Testis (tissue), 2 donors: ENCODE measurements at regions not wholly inside any gene's neighbourhood (a gene's known extent, or its start where the extent isn't known, plus 50 kb on each side); places are given as distances from the start of the nearest gene placed in this dataset.

ENCODE experiments used
- DNase-seq: peaks from one replicate; pipeline ENCODE4 v3.0.0-alpha.2; 2019
- H3K27ac ChIP-seq, 2 donors: fragments of 200-600 bp; sonication (generic); one replicate each; pipeline ENCODE4 v1.5.1; 2019
- H3K27me3 ChIP-seq: fragments of 200-600 bp; sonication (generic); one replicate; pipeline ENCODE4 v1.5.1; 2019
- H3K36me3 ChIP-seq: fragments of 200-600 bp; sonication (generic); one replicate; pipeline ENCODE4 v1.5.1; 2017; ENCODE audit warnings: low read depth; ENCODE audit errors: missing control alignments
- H3K4me1 ChIP-seq: fragments of 200-600 bp; sonication (generic); one replicate; pipeline ENCODE4 v1.5.1; 2019
- H3K4me3 ChIP-seq, 2 donors: fragments of 200-600 bp; sonication (generic); one replicate each; pipeline ENCODE4 v1.5.1; 2017 to 2019
- H3K9me3 ChIP-seq: fragments of 200-600 bp; sonication (generic); one replicate; pipeline ENCODE4 v1.5.1; 2017
- CTCF ChIP-seq, 3 experiments: fragments of 450-650 bp in 2 of 3; fragments of 200-600 bp in 1 of 3; sonication (generic) in 1 of 3; IDR thresholded peaks; one replicate each; pipeline ENCODE4 v1.5.1; 2016 to 2019; ENCODE audit warnings: antibody characterized with exemption in 3 of 3, mild to moderate bottlenecking in 2 of 3, moderate library complexity in 1 of 3
- POLR2A ChIP-seq: fragments of 450-650 bp; IDR thresholded peaks from one replicate; pipeline ENCODE4 v1.6.1; 2017; ENCODE audit warnings: antibody characterized with exemption, mild to moderate bottlenecking, moderate library complexity
- WGBS, 2 donors: methylation state at CpG; one replicate each; pipeline ENCODE4 v1.1.5; 2018; 5-methylcytosine and 5-hydroxymethylcytosine counted together
- intact Hi-C: fragments of 100-400 bp; cut with DNase I; formaldehyde crosslinking; loops from one replicate; pipeline ENCODE4 v1.15.1; 2023; ENCODE audit warnings: low total_unique reads

- no peaks in the 10 kb centered on the region for H3K36me3 ChIP-seq
- H3K4me3 ChIP-seq: no peak overlapping the region
- no peaks in the 10 kb centered on the region for H3K4me1 ChIP-seq
- TF ChIP-seq POLR2A: no peak
- TF ChIP-seq CTCF (IDR thresholded peaks at IDR 0.05): no peak
- intact Hi-C loops: no loop called here
- H3K27ac ChIP-seq: no peak overlapping the region
- DNase-seq: no peak
- no peaks in the 10 kb centered on the region for H3K27me3 ChIP-seq
- H3K9me3 ChIP-seq: no peaks in the 10 kb centered on the region
Observed at GRCh38 chr4:141503260-141503659, 133.1 kb upstream of the IL15 start.

GRCh38 chr4:141511055-141511454, 125.3 kb upstream of the IL15 start:
- no peaks in the 10 kb centered on the region for H3K9me3 ChIP-seq
- no peak for TF ChIP-seq POLR2A
- no peak for TF ChIP-seq CTCF (IDR thresholded peaks at IDR 0.05)
- no peaks in the 10 kb centered on the region for H3K27me3 ChIP-seq
- no peak overlapping the region for H3K27ac ChIP-seq
- H3K4me1 ChIP-seq: no peaks in the 10 kb centered on the region
- no peaks in the 10 kb centered on the region for H3K36me3 ChIP-seq
- intact Hi-C loops: no loop called here
- no peak overlapping the region for H3K4me3 ChIP-seq
- no peak for DNase-seq

- Histone ChIP-seq H3K27me3 (no peaks in the 10 kb centered on the region), H3K4me1 (no peaks in the 10 kb centered on the region), H3K36me3 (no peaks in the 10 kb centered on the region), H3K4me3 (no peak overlapping the region), H3K27ac (no peak overlapping the region), H3K9me3 (no peaks in the 10 kb centered on the region)
- no peak for DNase-seq
- intact Hi-C loops: no loop called here
- TF ChIP-seq POLR2A (no peak), CTCF (IDR thresholded peaks at IDR 0.05) (no peak)
- WGBS, 2 donors: 56 to 66% methylated on average over 1 of the region's 1 CpG
Observed at GRCh38 chr4:141513866-141514265, 122.5 kb upstream of the IL15 start.

- TF ChIP-seq POLR2A (no peak), CTCF (IDR thresholded peaks at IDR 0.05) (no peak)
- H3K36me3 ChIP-seq: no peaks in the 10 kb centered on the region
- H3K27ac ChIP-seq: no peak overlapping the region
- H3K27me3 ChIP-seq: no peaks in the 10 kb centered on the region
- H3K4me3 ChIP-seq: no peak overlapping the region
- H3K9me3 ChIP-seq: no peaks in the 10 kb centered on the region
- H3K4me1 ChIP-seq: no peaks in the 10 kb centered on the region
- no peak for DNase-seq
- intact Hi-C loops: no loop called here
Observed at GRCh38 chr4:141518222-141518621, 118.2 kb upstream of the IL15 start.

GRCh38 chr4:141524116-141524515, 112.3 kb upstream of the IL15 start:
- Histone ChIP-seq H3K4me1 (no peaks in the 10 kb centered on the region), H3K4me3 (no peak overlapping the region), H3K9me3 (no peaks in the 10 kb centered on the region), H3K36me3 (no peaks in the 10 kb centered on the region), H3K27me3 (no peaks in the 10 kb centered on the region), H3K27ac (no peak overlapping the region)
- intact Hi-C loops: no loop called here
- no peak for DNase-seq
- TF ChIP-seq CTCF (IDR thresholded peaks at IDR 0.05): no peak
- TF ChIP-seq POLR2A: no peak
